ENCODE measurements at regions not wholly inside any gene's neighbourhood (a gene's known extent, or its start where the extent isn't known, plus 50 kb on each side); places are given as distances from the start of the nearest gene placed in this dataset.

GRCh38 chr4:33914386-33914785 is 2329.9 kb downstream of the ARAP2 start:
- BruUV-seq (replicated peaks): no TSS peak
- POLR2A ChIA-PET (ENCODE audit: low non-redundant PET): no interaction called here
- intact Hi-C loops (cut with micrococcal nuclease; ENCODE audit: unreplicated experiment): no loop called here
- no peaks in the 10 kb centered on the region for H3K36me3 ChIP-seq (ENCODE audit: insufficient read depth, low read length, poor library complexity, severe bottlenecking)
- H3K9me3 ChIP-seq (ENCODE audit: low read depth, low read length, poor library complexity, severe bottlenecking): peaks cover 48% of the 10 kb centered on the region
- H3K27ac ChIP-seq (ENCODE audit: low read depth, low read length, poor library complexity, severe bottlenecking): no peak overlapping the region
- no peaks in the 10 kb centered on the region for H3K27me3 ChIP-seq (replicated peaks; ENCODE audit: insufficient read depth, low read depth, low read length, poor library complexity)
- no peak overlapping the region for H3K4me3 ChIP-seq (ENCODE audit: low read depth, low read length, poor library complexity, severe bottlenecking)
- TF ChIP-seq CTCF (conservative IDR thresholded peaks at IDR 0.05; ENCODE audit: low read depth, low read length) (no peak), EZH2 (IDR thresholded peaks at IDR 0.05; ENCODE audit: borderline replicate concordance, low read depth, low read length, poor library complexity, severe bottlenecking) (no peak)
- no peaks in the 10 kb centered on the region for H3K4me1 ChIP-seq (ENCODE audit: insufficient read depth, low read length, poor library complexity, severe bottlenecking)
- CTCF ChIA-PET: no interaction called here
- DNase-seq (ENCODE audit: low spot score): no peak

DNA sequence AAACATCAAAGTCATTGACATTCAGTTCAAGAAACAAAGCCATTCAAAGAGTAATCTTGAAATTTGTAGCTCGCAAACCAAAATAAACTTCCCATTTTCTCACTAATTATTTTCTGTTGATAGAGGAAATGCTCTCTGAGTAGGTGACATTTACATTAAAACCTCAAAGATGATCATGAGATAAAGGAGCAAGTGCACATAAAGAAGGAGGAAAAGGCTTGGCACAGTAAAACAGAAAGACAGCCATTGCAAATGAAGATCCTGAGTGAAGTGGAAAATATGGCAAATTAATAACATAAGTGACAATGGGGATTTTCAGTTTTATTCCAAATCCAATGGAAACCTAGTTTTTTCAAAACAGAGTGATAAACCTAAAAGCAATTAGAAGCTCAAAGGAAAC is 2320.8 kb downstream of the ARAP2 start:
- no peak for TF ChIP-seq EZH2 (IDR thresholded peaks at IDR 0.05; ENCODE audit: borderline replicate concordance, low read depth, low read length, poor library complexity, severe bottlenecking)
- no peak for TF ChIP-seq CTCF (conservative IDR thresholded peaks at IDR 0.05; ENCODE audit: low read depth, low read length)
- no peak for DNase-seq (ENCODE audit: low spot score)

DNA sequence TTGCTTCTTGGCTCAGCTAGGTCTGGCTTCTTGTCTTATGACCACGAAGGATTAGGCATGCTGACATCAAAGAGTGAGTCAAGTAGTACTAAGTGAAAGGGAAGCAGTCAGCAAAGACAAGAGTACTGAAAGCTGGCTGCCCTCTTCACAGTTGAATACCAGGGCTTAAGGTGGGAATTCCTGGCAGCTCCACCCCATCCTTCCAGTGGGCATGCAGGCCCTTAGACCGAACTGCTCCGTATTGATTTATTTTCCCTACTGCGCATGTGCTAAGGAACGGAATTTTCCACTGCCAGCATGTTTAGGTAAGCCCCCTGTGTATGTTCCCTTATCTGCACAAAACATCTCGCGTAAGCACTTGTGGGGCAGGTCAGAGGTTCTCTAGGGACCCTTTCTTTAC is 2320.1 kb downstream of the ARAP2 start:
- H3K27me3 ChIP-seq (replicated peaks; ENCODE audit: insufficient read depth, low read depth, low read length, poor library complexity): no peaks in the 10 kb centered on the region
- ChIA-PET CTCF (no interaction called here), POLR2A (ENCODE audit: low non-redundant PET) (no interaction called here)
- no peaks in the 10 kb centered on the region for H3K4me1 ChIP-seq (ENCODE audit: insufficient read depth, low read length, poor library complexity, severe bottlenecking)
- DNase-seq (ENCODE audit: low spot score): no peak
- TF ChIP-seq CTCF (conservative IDR thresholded peaks at IDR 0.05; ENCODE audit: low read depth, low read length): no peak
- no peak for TF ChIP-seq EZH2 (IDR thresholded peaks at IDR 0.05; ENCODE audit: borderline replicate concordance, low read depth, low read length, poor library complexity, severe bottlenecking)
- H3K9me3 ChIP-seq (ENCODE audit: low read depth, low read length, poor library complexity, severe bottlenecking): peaks cover 11% of the 10 kb centered on the region
- no peak overlapping the region for H3K4me3 ChIP-seq (ENCODE audit: low read depth, low read length, poor library complexity, severe bottlenecking)
- BruUV-seq (replicated peaks): no TSS peak
- H3K36me3 ChIP-seq (ENCODE audit: insufficient read depth, low read length, poor library complexity, severe bottlenecking): no peaks in the 10 kb centered on the region
- H3K27ac ChIP-seq (ENCODE audit: low read depth, low read length, poor library complexity, severe bottlenecking): no peak overlapping the region
- intact Hi-C loops (cut with micrococcal nuclease; ENCODE audit: unreplicated experiment): no loop called here

More for the DNA sequence above, 2320.8 kb downstream of the ARAP2 start:
- peaks cover 11% of the 10 kb centered on the region for H3K9me3 ChIP-seq (ENCODE audit: low read depth, low read length, poor library complexity, severe bottlenecking)
- H3K27ac ChIP-seq (ENCODE audit: low read depth, low read length, poor library complexity, severe bottlenecking): no peak overlapping the region
- H3K27me3 ChIP-seq (replicated peaks; ENCODE audit: insufficient read depth, low read depth, low read length, poor library complexity): no peaks in the 10 kb centered on the region
- H3K4me1 ChIP-seq (ENCODE audit: insufficient read depth, low read length, poor library complexity, severe bottlenecking): no peaks in the 10 kb centered on the region
- ChIA-PET CTCF (no interaction called here), POLR2A (ENCODE audit: low non-redundant PET) (no interaction called here)
- H3K4me3 ChIP-seq (ENCODE audit: low read depth, low read length, poor library complexity, severe bottlenecking): no peak overlapping the region
- H3K36me3 ChIP-seq (ENCODE audit: insufficient read depth, low read length, poor library complexity, severe bottlenecking): no peaks in the 10 kb centered on the region
- no TSS peak for BruUV-seq (replicated peaks)
- intact Hi-C loops (cut with micrococcal nuclease; ENCODE audit: unreplicated experiment): no loop called here
